ENCODE measurements at regions not wholly inside any gene's neighbourhood (a gene's known extent, or its start where the extent isn't known, plus 50 kb on each side); places are given as distances from the start of the nearest gene placed in this dataset.

- no peak for DNase-seq
Observed at GRCh38 chr12:24025153-24025798, 75.8 kb upstream of the SOX5 start.

DNA sequence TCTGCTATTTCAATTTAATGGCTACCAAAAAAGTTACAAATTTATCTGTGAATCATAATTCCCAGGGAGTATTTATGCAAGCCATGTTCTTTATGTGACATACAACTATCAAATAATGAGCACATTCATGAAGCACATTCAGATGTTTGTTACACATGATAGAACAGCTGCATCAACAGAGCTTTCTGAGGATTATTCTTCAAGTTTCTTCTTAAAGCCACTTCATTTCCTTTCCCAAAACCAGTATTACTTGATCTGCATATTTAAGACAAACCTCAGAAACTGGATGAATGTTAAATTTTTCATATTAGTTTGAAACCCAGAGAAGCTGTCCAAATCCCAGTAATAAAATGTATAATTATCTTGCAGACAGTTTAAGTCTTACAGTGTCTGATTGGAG lies 73.6 kb upstream of the SOX5 start:
- DNase-seq = no peak

- no peak for DNase-seq
Observed at GRCh38 chr12:24021164-24021502, 71.7 kb upstream of the SOX5 start.

GRCh38 chr12:24020397-24021163 lies 71.1 kb upstream of the SOX5 start:
- no peak for DNase-seq

GRCh38 chr12:24015833-24016160 lies 66.3 kb upstream of the SOX5 start:
- DNase-seq = no peak

- no peak for DNase-seq
Observed at GRCh38 chr12:24014915-24015832, 65.7 kb upstream of the SOX5 start.

DNA sequence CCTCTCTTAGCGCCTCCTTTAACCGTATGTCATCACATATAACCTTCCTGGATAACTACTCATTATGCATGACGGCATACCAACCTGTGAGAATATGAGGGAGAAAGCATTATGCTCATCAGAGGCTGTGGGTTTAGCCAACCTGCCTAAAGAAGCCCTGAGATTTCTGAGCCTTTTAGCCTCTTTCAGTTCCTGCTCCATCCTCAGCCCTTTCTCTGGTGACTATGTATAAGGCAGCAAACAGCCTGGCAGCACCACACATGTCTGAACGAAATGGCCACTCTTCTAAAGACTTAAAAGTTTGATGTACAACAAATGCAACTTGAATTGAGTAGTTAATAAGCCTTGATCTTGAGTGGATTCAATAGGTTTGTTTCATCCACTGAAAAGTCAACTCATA lies 64.8 kb upstream of the SOX5 start:
- DNase-seq = no peak

- no peak for DNase-seq
Observed at GRCh38 chr12:24012528-24012927, 63.1 kb upstream of the SOX5 start.

GRCh38 chr12:24011927-24012507 lies 62.5 kb upstream of the SOX5 start:
- DNase-seq = no peak

DNA sequence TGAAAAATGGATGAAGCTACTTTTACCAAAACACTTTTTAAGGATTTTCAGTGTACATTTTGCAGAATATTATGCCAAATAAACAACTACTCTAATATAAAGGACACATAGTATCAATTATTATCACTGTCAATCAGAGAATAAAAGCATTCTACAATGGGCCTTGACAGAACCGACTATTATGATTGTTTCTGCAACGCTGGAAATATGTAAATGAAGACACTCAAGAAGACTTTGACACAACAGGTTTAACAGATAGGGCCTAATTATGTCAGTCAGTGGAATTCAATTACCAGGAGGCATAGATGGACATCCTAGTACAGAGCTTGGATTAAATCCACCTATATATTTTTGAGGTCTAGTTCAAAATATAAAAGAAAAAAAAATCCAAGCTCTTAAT lies 58.7 kb upstream of the SOX5 start:
- DNase-seq = no peak
